SK-N-MC (cell line): ENCODE measurements at regions not wholly inside any gene's neighbourhood (a gene's known extent, or its start where the extent isn't known, plus 50 kb on each side); places are given as distances from the start of the nearest gene placed in this dataset.

Experiments used
- DNase-seq: peaks from one replicate; pipeline ENCODE4 v3.0.0-alpha.2; 2011; ENCODE audit warnings: low read depth, low spot score
- H3K27ac ChIP-seq: fragments of 200-600 bp; sonication (generic); 2 replicates; pipeline ENCODE4 v1.5.1; 2016; ENCODE audit warnings: mixed run types
- H3K36me3 ChIP-seq: fragments of 200-600 bp; sonication (generic); 2 replicates; pipeline ENCODE4 v1.6.1; 2017; ENCODE audit warnings: antibody characterized with exemption, low read length, mixed read lengths; ENCODE audit not compliant: insufficient read depth
- H3K4me3 ChIP-seq: fragments of 200-600 bp; sonication (generic); 2 replicates; pipeline ENCODE4 v1.5.1; 2016
- H3K9ac ChIP-seq: fragments of 200-600 bp; sonication (generic); 2 replicates; pipeline ENCODE4 v1.8.0; 2017; ENCODE audit warnings: mixed run types, mixed read lengths; ENCODE audit not compliant: insufficient read length
- H3K9me3 ChIP-seq: fragments of 200-600 bp; sonication (generic); 2 replicates; pipeline ENCODE4 v1.6.1; 2017; ENCODE audit warnings: low read depth, mild to moderate bottlenecking, antibody characterized with exemption, low read length, moderate library complexity, mixed read lengths
- EZH2 ChIP-seq: fragments of 200-600 bp; sonication (generic); IDR thresholded peaks from one replicate; pipeline ENCODE4 v1.6.1; 2017; ENCODE audit warnings: antibody characterized with exemption
- FOXP2 ChIP-seq: optimal IDR thresholded peaks from 2 replicates; pipeline ENCODE3; 2011; ENCODE audit warnings: mild to moderate bottlenecking, moderate library complexity; ENCODE audit not compliant: insufficient read depth; ENCODE audit errors: extremely low read length, control extremely low read depth
- POLR2AphosphoS5 ChIP-seq: IDR thresholded peaks from 2 replicates; pipeline ENCODE4 v1.6.1; 2012; ENCODE audit warnings: mild to moderate bottlenecking, low read depth, low read length, borderline replicate concordance

GRCh38 chr12:86663173-86663572 lies 407.0 kb upstream of the MGAT4C start:
- Histone ChIP-seq H3K36me3 (no peaks in the 10 kb centered on the region), H3K9ac (no peak overlapping the region), H3K4me3 (no peak overlapping the region), H3K27ac (no peak overlapping the region), H3K9me3 (no peaks in the 10 kb centered on the region)
- no peak for TF ChIP-seq FOXP2
- no peak for TF ChIP-seq EZH2
- TF ChIP-seq POLR2AphosphoS5 = no peak
- no peak for DNase-seq

- Histone ChIP-seq H3K9me3 (no peaks in the 10 kb centered on the region), H3K27ac (no peak overlapping the region), H3K9ac (no peak overlapping the region), H3K4me3 (no peak overlapping the region), H3K36me3 (no peaks in the 10 kb centered on the region)
- TF ChIP-seq FOXP2 (no peak), POLR2AphosphoS5 (no peak), EZH2 (no peak)
- DNase-seq = no peak
Measured at GRCh38 chr12:86662464-86662863, 406.3 kb upstream of the MGAT4C start.

- TF ChIP-seq FOXP2 (no peak), EZH2 (no peak), POLR2AphosphoS5 (no peak)
- no peak overlapping the region for H3K27ac ChIP-seq
- H3K36me3 ChIP-seq = no peaks in the 10 kb centered on the region
- no peaks in the 10 kb centered on the region for H3K9me3 ChIP-seq
- no peak overlapping the region for H3K4me3 ChIP-seq
- no peak overlapping the region for H3K9ac ChIP-seq
- no peak for DNase-seq
Measured at GRCh38 chr12:86660488-86661147, 404.4 kb upstream of the MGAT4C start.

GRCh38 chr12:86659985-86660384 lies 403.8 kb upstream of the MGAT4C start:
- Histone ChIP-seq H3K4me3 (no peak overlapping the region), H3K9me3 (no peaks in the 10 kb centered on the region), H3K9ac (no peak overlapping the region), H3K36me3 (no peaks in the 10 kb centered on the region), H3K27ac (no peak overlapping the region)
- no peak for DNase-seq
- TF ChIP-seq FOXP2 (no peak), EZH2 (no peak), POLR2AphosphoS5 (no peak)

GRCh38 chr12:86658303-86658702 lies 402.1 kb upstream of the MGAT4C start:
- no peak overlapping the region for H3K27ac ChIP-seq
- TF ChIP-seq EZH2 = no peak
- no peak for TF ChIP-seq POLR2AphosphoS5
- TF ChIP-seq FOXP2 = no peak
- H3K9me3 ChIP-seq = no peaks in the 10 kb centered on the region
- H3K36me3 ChIP-seq = no peaks in the 10 kb centered on the region
- DNase-seq = no peak
- no peak overlapping the region for H3K4me3 ChIP-seq
- H3K9ac ChIP-seq = no peak overlapping the region

- H3K27ac ChIP-seq = no peak overlapping the region
- no peak overlapping the region for H3K9ac ChIP-seq
- H3K4me3 ChIP-seq = no peak overlapping the region
- no peak for DNase-seq
- no peaks in the 10 kb centered on the region for H3K9me3 ChIP-seq
- no peaks in the 10 kb centered on the region for H3K36me3 ChIP-seq
- TF ChIP-seq POLR2AphosphoS5 (no peak), FOXP2 (no peak), EZH2 (no peak)
Measured at GRCh38 chr12:86647800-86648199, 391.6 kb upstream of the MGAT4C start.

GRCh38 chr12:86634456-86635410 lies 378.5 kb upstream of the MGAT4C start:
- Histone ChIP-seq H3K9ac (no peak overlapping the region), H3K4me3 (no peak overlapping the region), H3K36me3 (no peaks in the 10 kb centered on the region), H3K9me3 (no peaks in the 10 kb centered on the region), H3K27ac (no peak overlapping the region)
- no peak for DNase-seq
- TF ChIP-seq FOXP2 = no peak
- no peak for TF ChIP-seq EZH2
- TF ChIP-seq POLR2AphosphoS5 = no peak

- H3K4me3 ChIP-seq = no peak overlapping the region
- H3K36me3 ChIP-seq = no peaks in the 10 kb centered on the region
- TF ChIP-seq EZH2 = no peak
- no peak for TF ChIP-seq POLR2AphosphoS5
- TF ChIP-seq FOXP2 = no peak
- no peaks in the 10 kb centered on the region for H3K9me3 ChIP-seq
- no peak overlapping the region for H3K27ac ChIP-seq
- H3K9ac ChIP-seq = no peak overlapping the region
- no peak for DNase-seq
Measured at GRCh38 chr12:86627001-86627400, 370.8 kb upstream of the MGAT4C start.
